ENCODE measurements at regions not wholly inside any gene's neighbourhood (a gene's known extent, or its start where the extent isn't known, plus 50 kb on each side); places are given as distances from the start of the nearest gene placed in this dataset.
"Not testable (repeated sequence)": the region's sequence is repeated elsewhere in the genome, so short reads cannot be mapped to it uniquely, and the experiment has no call there.

GRCh38 chr7:35924668-35925067 is 123.8 kb downstream of the SEPTIN7 start:
- SMC1A ChIA-PET (ENCODE audit: uncharacterized antibody, unreplicated experiment); H3K4me3 ChIP-seq; BruUV-seq (replicated peaks); H3K4me1 ChIP-seq (ENCODE audit: control insufficient read depth, insufficient read depth, low read length); intact Hi-C loops (cut with micrococcal nuclease; ENCODE audit: unreplicated experiment); DNase-seq (ENCODE audit: low read depth, low spot score); POLR2A ChIA-PET; H3K27ac ChIP-seq (ENCODE audit: control insufficient read depth, insufficient read depth); ATAC-seq; H3K9me3 ChIP-seq (replicated peaks; ENCODE audit: control insufficient read depth, insufficient read depth, low read length); H2AFZ ChIP-seq (ENCODE audit: control insufficient read depth, low read depth, low read length); H3K36me3 ChIP-seq (ENCODE audit: control insufficient read depth in 2 of 2, insufficient read depth in 2 of 2, low read length in 1 of 2); RAD21 ChIA-PET (ENCODE audit: unreplicated experiment); H3K27me3 ChIP-seq (replicated peaks in 1 of 2; ENCODE audit: control insufficient read depth in 2 of 2, insufficient read depth in 2 of 2, low read length in 1 of 2); FAIRE-seq; H3K9ac ChIP-seq (ENCODE audit: control insufficient read depth, insufficient read depth, low read length); H4K20me1 ChIP-seq (ENCODE audit: control insufficient read depth, insufficient read depth); H3K79me2 ChIP-seq (ENCODE audit: control insufficient read depth, insufficient read depth, low read length); H3K4me2 ChIP-seq (ENCODE audit: control insufficient read depth, insufficient read depth): not testable (repeated sequence)
- WGBS (ENCODE audit: insufficient coverage, insufficient replicate concordance, low lambda C conversion rate, missing lambda C conversion rate): 61% methylated on average over 7 of the region's 7 CpGs
- CTCF ChIA-PET: interaction anchor here (1.2 kb wide), 1 partner anchor 21 kb away, joined by 3 read pairs; no protein-coding TSS in a partner anchor
- in situ Hi-C loops (cut with MboI): loop anchor here (10.0 kb wide), 1 partner anchor 370 kb away; no protein-coding TSS in a partner anchor

DNA sequence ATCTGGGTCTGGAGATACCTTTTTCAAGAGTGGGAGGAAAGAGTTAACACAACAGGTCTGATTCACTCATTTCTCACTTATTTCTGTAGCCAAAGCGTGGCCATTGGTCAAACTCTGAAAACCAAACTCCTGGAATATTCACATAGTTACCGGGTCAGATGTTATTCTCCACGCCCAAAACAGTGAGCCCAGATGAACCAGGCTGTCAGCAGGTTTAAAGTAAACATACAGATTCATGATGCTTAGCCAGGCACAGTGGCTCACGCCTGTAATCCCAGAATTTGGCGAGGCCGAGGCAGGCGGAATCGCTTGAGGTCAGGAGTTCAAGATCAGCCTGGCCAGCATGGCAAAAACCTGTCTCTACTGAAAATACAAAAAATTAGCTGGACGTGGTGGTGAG is 126.1 kb downstream of the SEPTIN7 start:
- intact Hi-C loops (cut with micrococcal nuclease; ENCODE audit: unreplicated experiment); H3K9me3 ChIP-seq (replicated peaks; ENCODE audit: control insufficient read depth, insufficient read depth, low read length); H3K27ac ChIP-seq (ENCODE audit: control insufficient read depth, insufficient read depth); DNase-seq (ENCODE audit: low read depth, low spot score); SMC1A ChIA-PET (ENCODE audit: uncharacterized antibody, unreplicated experiment); H3K4me3 ChIP-seq; H2AFZ ChIP-seq (ENCODE audit: control insufficient read depth, low read depth, low read length); RAD21 ChIA-PET (ENCODE audit: unreplicated experiment); POLR2A ChIA-PET; H3K27me3 ChIP-seq (replicated peaks in 1 of 2; ENCODE audit: control insufficient read depth in 2 of 2, insufficient read depth in 2 of 2, low read length in 1 of 2); FAIRE-seq; ATAC-seq; H4K20me1 ChIP-seq (ENCODE audit: control insufficient read depth, insufficient read depth); H3K4me1 ChIP-seq (ENCODE audit: control insufficient read depth, insufficient read depth, low read length); H3K36me3 ChIP-seq (ENCODE audit: control insufficient read depth in 2 of 2, insufficient read depth in 2 of 2, low read length in 1 of 2); CTCF ChIA-PET; BruUV-seq (replicated peaks); H3K79me2 ChIP-seq (ENCODE audit: control insufficient read depth, insufficient read depth, low read length); H3K9ac ChIP-seq (ENCODE audit: control insufficient read depth, insufficient read depth, low read length); H3K4me2 ChIP-seq (ENCODE audit: control insufficient read depth, insufficient read depth): not testable (repeated sequence)
- 94% methylated on average over 8 of the region's 9 CpGs for WGBS (ENCODE audit: insufficient coverage, insufficient replicate concordance, low lambda C conversion rate, missing lambda C conversion rate)
- in situ Hi-C loops (cut with MboI): loop anchor here (10.0 kb wide), 1 partner anchor 368 kb away; no protein-coding TSS in a partner anchor

DNA sequence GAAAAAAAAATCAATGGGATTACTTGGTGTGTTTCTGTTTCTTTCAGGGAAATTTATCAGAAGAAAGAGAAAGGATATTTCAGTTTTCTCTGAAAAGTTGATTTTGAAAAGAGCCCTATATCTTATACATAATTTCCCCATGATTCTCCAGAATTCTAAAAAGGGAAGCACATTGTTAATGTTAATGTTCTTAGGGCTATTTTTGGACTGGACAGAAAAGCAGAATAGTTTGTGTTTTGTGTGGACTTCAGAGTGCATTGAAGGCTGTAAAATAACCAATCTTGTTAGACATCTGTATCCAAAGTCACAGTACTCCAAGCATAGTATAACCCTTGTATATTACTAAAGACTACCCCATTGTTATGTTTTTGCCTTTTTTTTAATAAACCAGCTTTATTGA is 130.3 kb downstream of the SEPTIN7 start:
- H3K4me1 ChIP-seq (ENCODE audit: control insufficient read depth, insufficient read depth, low read length); H3K36me3 ChIP-seq (ENCODE audit: control insufficient read depth in 2 of 2, insufficient read depth in 2 of 2, low read length in 1 of 2); ATAC-seq; H3K79me2 ChIP-seq (ENCODE audit: control insufficient read depth, insufficient read depth, low read length); CTCF ChIA-PET; intact Hi-C loops (cut with micrococcal nuclease; ENCODE audit: unreplicated experiment); DNase-seq (ENCODE audit: low read depth, low spot score); H3K9ac ChIP-seq (ENCODE audit: control insufficient read depth, insufficient read depth, low read length); H3K9me3 ChIP-seq (replicated peaks; ENCODE audit: control insufficient read depth, insufficient read depth, low read length); H3K27me3 ChIP-seq (replicated peaks in 1 of 2; ENCODE audit: control insufficient read depth in 2 of 2, insufficient read depth in 2 of 2, low read length in 1 of 2); in situ Hi-C loops (cut with MboI); FAIRE-seq; BruUV-seq (replicated peaks); H4K20me1 ChIP-seq (ENCODE audit: control insufficient read depth, insufficient read depth); H2AFZ ChIP-seq (ENCODE audit: control insufficient read depth, low read depth, low read length); RAD21 ChIA-PET (ENCODE audit: unreplicated experiment); SMC1A ChIA-PET (ENCODE audit: uncharacterized antibody, unreplicated experiment); H3K27ac ChIP-seq (ENCODE audit: control insufficient read depth, insufficient read depth); H3K4me2 ChIP-seq (ENCODE audit: control insufficient read depth, insufficient read depth); POLR2A ChIA-PET; H3K4me3 ChIP-seq: not testable (repeated sequence)
